Bronchial epithelial cell (primary cell): ENCODE measurements at regions not wholly inside any gene's neighbourhood (a gene's known extent, or its start where the extent isn't known, plus 50 kb on each side); places are given as distances from the start of the nearest gene placed in this dataset.
"Not testable (repeated sequence)": the region's sequence is repeated elsewhere in the genome, so short reads cannot be mapped to it uniquely, and the experiment has no call there.

Source experiments
- DNase-seq: peaks from one replicate; pipeline ENCODE4 v3.0.0-alpha.2; 2010; ENCODE audit warnings: low read depth
- FAIRE-seq: peaks from 2 replicates; lab custom pipeline; 2011; peaks lifted over from hg19 to GRCh38; lab: Jason Lieb, UNC
- H3K27me3 ChIP-seq: 2 replicates; pipeline ENCODE4 v1.5.1; 2011; ENCODE audit warnings: low read length; ENCODE audit not compliant: control insufficient read depth, insufficient read depth
- H3K36me3 ChIP-seq: 2 replicates; pipeline ENCODE4 v1.5.1; 2011; ENCODE audit warnings: low read length; ENCODE audit not compliant: control insufficient read depth, insufficient read depth
- H3K4me3 ChIP-seq: 2 replicates; pipeline ENCODE4 v1.5.1; 2011; ENCODE audit warnings: mild to moderate bottlenecking, low read depth, low read length, control low read depth
- CTCF ChIP-seq: IDR thresholded peaks from 2 replicates; pipeline ENCODE4 v1.5.1; 2011; ENCODE audit warnings: mild to moderate bottlenecking, moderate library complexity, low read length, control low read depth, inconsistent platforms; ENCODE audit not compliant: insufficient read depth, severe bottlenecking

GRCh38 chr5:10106806-10107205, 142.9 kb downstream of the ATPSCKMT start:
- peak; percentile 18 for DNase-seq
- Histone ChIP-seq H3K27me3 (no peaks in the 10 kb centered on the region), H3K36me3 (no peaks in the 10 kb centered on the region), H3K4me3 (no peak overlapping the region)
- no peak for FAIRE-seq
- TF ChIP-seq CTCF = no peak

GRCh38 chr5:10106285-10106684, 143.4 kb downstream of the ATPSCKMT start:
- no peak for TF ChIP-seq CTCF
- Histone ChIP-seq H3K4me3 (no peak overlapping the region), H3K27me3 (no peaks in the 10 kb centered on the region), H3K36me3 (no peaks in the 10 kb centered on the region)
- DNase-seq = no peak
- no peak for FAIRE-seq

GRCh38 chr5:10102706-10103497, 146.8 kb downstream of the ATPSCKMT start:
- no peaks in the 10 kb centered on the region for H3K36me3 ChIP-seq
- no peak overlapping the region for H3K4me3 ChIP-seq
- no peaks in the 10 kb centered on the region for H3K27me3 ChIP-seq
- DNase-seq (no peak), FAIRE-seq (no peak)
- TF ChIP-seq CTCF = no peak

- not testable (repeated sequence) for DNase-seq, H3K4me3 ChIP-seq, FAIRE-seq, H3K36me3 ChIP-seq, H3K27me3 ChIP-seq
Observed at GRCh38 chr5:10102235-10102634, 147.5 kb downstream of the ATPSCKMT start.

GRCh38 chr5:10099548-10099947, 150.1 kb downstream of the ATPSCKMT start:
- TF ChIP-seq CTCF = no peak
- H3K36me3 ChIP-seq = no peaks in the 10 kb centered on the region

GRCh38 chr5:10091701-10092100, 158.0 kb downstream of the ATPSCKMT start:
- FAIRE-seq (no peak), DNase-seq (no peak)
- Histone ChIP-seq H3K36me3 (no peaks in the 10 kb centered on the region), H3K4me3 (no peak overlapping the region), H3K27me3 (no peaks in the 10 kb centered on the region)
- no peak for TF ChIP-seq CTCF

More at GRCh38 chr5:10099548-10099947, 150.1 kb downstream of the ATPSCKMT start:
- Histone ChIP-seq H3K27me3 (no peaks in the 10 kb centered on the region), H3K4me3 (no peak overlapping the region)
- DNase-seq = no peak
- no peak for FAIRE-seq
